ENCODE measurements at regions not wholly inside any gene's neighbourhood (a gene's known extent, or its start where the extent isn't known, plus 50 kb on each side); places are given as distances from the start of the nearest gene placed in this dataset.

- H3K27ac Mint-ChIP-seq (ENCODE audit: unreplicated experiment) = no peak overlapping the region
- no peak for TF ChIP-seq CTCF (IDR thresholded peaks at IDR 0.05)
- H3K27me3 Mint-ChIP-seq (ENCODE audit: low read depth) = peaks cover 11% of the 10 kb centered on the region
- H3K36me3 Mint-ChIP-seq (ENCODE audit: low read depth) = no peaks in the 10 kb centered on the region
- no peak for DNase-seq (ENCODE audit: low spot score)
- H3K4me3 Mint-ChIP-seq (ENCODE audit: unreplicated experiment) = no peak overlapping the region
- H3K9me3 Mint-ChIP-seq (ENCODE audit: low read depth) = peaks cover 8% of the 10 kb centered on the region
- H3K4me1 Mint-ChIP-seq (ENCODE audit: low read depth) = no peaks in the 10 kb centered on the region
These were observed 151.3 kb upstream of the UQCRFS1 start for GRCh38 chr19:29364224-29364726.

GRCh38 chr19:29364999-29365398 is 152.0 kb upstream of the UQCRFS1 start:
- Mint-ChIP-seq H3K4me3 (ENCODE audit: unreplicated experiment) (no peak overlapping the region), H3K4me1 (ENCODE audit: low read depth) (no peaks in the 10 kb centered on the region), H3K9me3 (ENCODE audit: low read depth) (peaks cover 8% of the 10 kb centered on the region), H3K36me3 (ENCODE audit: low read depth) (no peaks in the 10 kb centered on the region), H3K27ac (ENCODE audit: unreplicated experiment) (no peak overlapping the region), H3K27me3 (ENCODE audit: low read depth) (peaks cover 11% of the 10 kb centered on the region)
- no peak for DNase-seq (ENCODE audit: low spot score)
- TF ChIP-seq CTCF (IDR thresholded peaks at IDR 0.05) = no peak

- Mint-ChIP-seq H3K9me3 (ENCODE audit: low read depth) (peaks cover 6% of the 10 kb centered on the region), H3K36me3 (ENCODE audit: low read depth) (no peaks in the 10 kb centered on the region), H3K4me3 (ENCODE audit: unreplicated experiment) (no peak overlapping the region), H3K27me3 (ENCODE audit: low read depth) (peaks cover 11% of the 10 kb centered on the region), H3K27ac (ENCODE audit: unreplicated experiment) (no peak overlapping the region), H3K4me1 (ENCODE audit: low read depth) (no peaks in the 10 kb centered on the region)
- DNase-seq (ENCODE audit: low spot score) = no peak
- TF ChIP-seq CTCF (IDR thresholded peaks at IDR 0.05) = no peak
These were observed 153.0 kb upstream of the UQCRFS1 start for GRCh38 chr19:29365836-29366417.

GRCh38 chr19:29366757-29367156 is 153.8 kb upstream of the UQCRFS1 start:
- no peak for DNase-seq (ENCODE audit: low spot score)
- Mint-ChIP-seq H3K4me1 (ENCODE audit: low read depth) (no peaks in the 10 kb centered on the region), H3K27ac (ENCODE audit: unreplicated experiment) (no peak overlapping the region), H3K27me3 (ENCODE audit: low read depth) (peaks cover 11% of the 10 kb centered on the region), H3K36me3 (ENCODE audit: low read depth) (no peaks in the 10 kb centered on the region), H3K4me3 (ENCODE audit: unreplicated experiment) (no peak overlapping the region), H3K9me3 (ENCODE audit: low read depth) (peaks cover 5% of the 10 kb centered on the region)
- TF ChIP-seq CTCF (IDR thresholded peaks at IDR 0.05) = no peak

- Mint-ChIP-seq H3K27me3 (ENCODE audit: low read depth) (peaks cover 11% of the 10 kb centered on the region), H3K4me1 (ENCODE audit: low read depth) (no peaks in the 10 kb centered on the region), H3K36me3 (ENCODE audit: low read depth) (no peaks in the 10 kb centered on the region), H3K9me3 (ENCODE audit: low read depth) (no peaks in the 10 kb centered on the region), H3K27ac (ENCODE audit: unreplicated experiment) (no peak overlapping the region), H3K4me3 (ENCODE audit: unreplicated experiment) (no peak overlapping the region)
- DNase-seq (ENCODE audit: low spot score) = no peak
- no peak for TF ChIP-seq CTCF (IDR thresholded peaks at IDR 0.05)
These were observed 154.9 kb upstream of the UQCRFS1 start for GRCh38 chr19:29367791-29368222.
